HG02588 (cell line): ENCODE measurements at regions not wholly inside any gene's neighbourhood (a gene's known extent, or its start where the extent isn't known, plus 50 kb on each side); places are given as distances from the start of the nearest gene placed in this dataset.

Source experiments
- ATAC-seq: cut with Tn5 transposase; IDR thresholded peaks from one replicate; pipeline ENCODE4 v1.9.1; 2021; ENCODE audit warnings: mild to moderate bottlenecking, moderate library complexity; ENCODE audit not compliant: unreplicated experiment

DNA sequence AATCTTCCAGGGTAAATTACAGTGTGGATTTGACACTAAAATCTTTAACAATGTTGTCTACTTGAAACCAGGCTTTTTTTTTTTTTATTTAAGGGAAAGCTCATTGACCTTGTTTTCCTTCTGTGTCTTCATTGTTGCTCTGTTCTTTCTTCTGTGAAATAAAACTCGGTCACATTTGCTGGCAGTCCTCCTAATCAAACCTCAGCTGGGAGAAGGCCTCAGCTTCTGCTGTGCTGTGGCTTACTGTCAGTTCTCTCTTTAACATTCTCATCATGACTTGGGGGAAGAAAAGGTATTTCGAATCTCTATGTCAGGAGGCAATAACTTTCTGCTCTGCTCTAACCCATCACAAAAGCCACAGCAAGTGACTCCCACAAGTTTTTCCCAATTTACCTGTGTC is 268.9 kb downstream of the ZNF608 start:
- no peak for ATAC-seq

DNA sequence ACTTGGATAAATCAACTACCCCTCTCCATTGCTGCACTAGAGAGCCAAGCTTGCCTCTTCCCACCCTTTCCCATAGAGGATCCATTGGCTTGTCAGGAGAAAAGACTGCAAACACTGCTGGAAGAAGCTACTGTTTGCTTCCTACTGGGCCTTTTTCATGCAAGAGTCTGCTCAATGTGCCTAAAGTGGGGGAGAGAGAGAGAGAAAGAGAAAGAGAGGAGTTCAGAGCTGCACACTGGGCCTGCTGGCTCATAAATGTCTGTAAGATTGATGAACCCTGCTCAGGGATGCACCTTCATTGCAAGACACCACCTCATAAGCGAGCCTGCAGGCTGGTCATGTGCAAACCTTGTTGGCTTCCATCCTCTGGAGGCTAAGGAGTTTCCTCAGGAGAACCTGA is 269.4 kb downstream of the ZNF608 start:
- ATAC-seq, result no peak

DNA sequence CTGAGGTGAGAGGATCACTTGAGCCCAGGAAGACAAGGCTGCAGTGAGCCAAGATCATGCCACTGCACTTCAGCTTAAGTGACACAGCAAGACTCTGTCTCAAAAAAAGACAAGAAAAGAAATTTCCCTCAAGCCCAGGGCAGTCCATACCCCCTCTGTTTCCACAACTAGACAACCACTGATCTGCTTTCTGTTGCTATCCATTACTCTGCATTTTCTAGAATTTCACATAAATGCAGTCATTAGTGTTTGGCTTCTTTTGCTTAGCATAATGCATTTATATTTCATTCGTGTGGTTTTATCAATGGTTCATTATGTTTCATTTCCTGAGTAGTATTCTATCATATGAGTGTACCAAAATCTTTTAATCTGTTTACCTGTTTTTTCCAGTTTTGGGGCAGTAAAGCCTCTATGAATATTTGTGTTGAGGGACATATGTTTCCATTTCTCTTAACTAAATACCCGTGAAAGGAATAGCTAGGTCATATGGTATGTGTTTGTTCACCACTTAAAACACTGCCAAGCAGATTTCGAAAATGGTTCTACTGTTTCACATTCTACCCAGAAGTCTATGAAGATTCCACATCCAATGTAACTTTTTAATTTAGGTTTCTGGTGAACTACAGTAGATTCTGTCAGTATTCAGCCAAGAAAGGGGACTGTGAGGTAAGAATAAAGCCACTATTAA is 271.8 kb downstream of the ZNF608 start:
- no peak for ATAC-seq

DNA sequence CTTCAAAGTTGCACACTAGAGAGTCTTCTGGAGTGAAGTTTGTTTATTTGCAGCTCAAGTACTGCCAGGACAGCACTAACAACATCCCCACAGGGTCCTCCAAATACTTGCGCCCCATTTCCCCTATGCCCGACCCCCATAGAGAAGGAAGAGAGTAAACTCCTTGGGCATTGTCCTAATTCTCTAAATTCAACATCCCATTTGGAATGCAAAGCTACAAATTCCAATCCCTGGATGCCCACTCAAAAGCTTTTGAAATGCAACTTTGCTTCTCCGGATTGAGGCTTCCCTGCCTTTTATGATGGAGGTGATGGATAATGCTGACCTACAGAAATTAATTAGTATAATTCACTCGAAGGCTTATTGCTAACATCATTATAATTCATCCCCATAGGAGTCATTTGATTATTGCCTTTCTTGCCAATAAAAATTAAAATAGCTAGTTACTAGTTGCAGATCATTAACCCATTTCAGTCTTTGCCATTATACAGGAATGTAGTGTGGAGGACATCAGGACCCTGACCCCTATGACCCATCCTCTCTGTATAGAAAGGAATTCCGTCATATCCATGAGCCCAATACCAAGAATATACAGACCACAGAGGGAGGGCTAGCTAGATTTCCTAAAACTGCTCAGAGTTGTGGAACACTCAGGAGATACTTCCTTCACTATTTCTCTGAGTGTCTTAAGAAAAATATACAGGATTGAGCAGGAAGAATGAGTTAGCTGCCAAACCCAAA is 277.6 kb downstream of the ZNF608 start:
- no peak for ATAC-seq

DNA sequence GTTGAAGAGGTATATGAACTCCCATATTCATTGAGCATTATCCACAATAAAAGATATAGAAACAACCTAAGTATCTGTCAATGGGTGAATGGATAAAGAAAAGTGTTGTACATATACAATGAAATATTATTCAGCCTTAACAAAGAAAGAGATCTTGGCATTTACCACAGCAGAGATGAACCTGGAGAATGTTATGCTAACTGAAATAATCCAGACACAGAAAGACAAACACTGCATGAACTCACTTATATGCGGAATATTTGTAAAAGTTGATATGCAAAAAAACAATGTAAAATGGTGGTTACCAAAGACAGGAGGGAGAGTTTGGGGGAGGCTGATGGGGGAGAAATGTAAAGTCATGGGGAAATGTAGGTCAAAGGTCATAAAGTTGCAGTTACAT is 278.7 kb downstream of the ZNF608 start:
- ATAC-seq, result no peak

DNA sequence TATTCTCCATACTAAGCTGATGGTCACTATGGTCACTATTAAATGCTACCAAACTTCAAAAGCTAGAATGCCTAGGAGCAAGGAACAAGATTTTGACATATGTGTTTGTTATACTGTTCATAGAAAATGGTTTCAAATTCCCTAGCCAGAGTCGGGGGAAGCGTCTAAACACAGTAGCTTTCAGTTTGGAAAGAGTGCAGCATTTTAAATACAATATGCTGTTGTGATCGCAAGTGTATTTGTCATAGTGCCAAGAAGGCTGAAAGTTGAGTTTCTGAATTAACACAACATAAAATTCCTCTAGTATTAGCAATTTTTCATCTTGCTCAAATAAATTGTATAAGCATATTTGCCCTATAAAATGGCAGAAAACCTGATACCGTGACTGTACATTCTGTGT is 280.4 kb downstream of the ZNF608 start:
- no peak for ATAC-seq

DNA sequence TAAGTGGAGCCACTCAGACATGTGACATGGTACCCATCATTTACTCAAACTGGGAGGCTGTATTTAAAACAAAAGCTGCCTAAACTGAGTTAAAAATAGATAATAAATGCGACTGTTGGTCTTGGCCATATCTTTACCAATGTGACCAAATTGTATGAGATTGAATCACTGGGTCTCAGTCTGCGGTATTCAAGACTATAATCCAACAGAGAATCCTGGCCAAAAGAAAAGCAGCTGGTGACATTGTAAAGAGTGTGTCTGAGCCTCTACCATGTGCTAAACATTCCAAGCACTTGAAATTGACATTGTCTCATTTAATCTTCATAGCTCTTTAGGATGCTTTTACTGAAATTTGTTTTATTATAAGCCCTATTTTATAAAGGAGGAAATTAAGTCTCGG is 282.6 kb downstream of the ZNF608 start:
- no peak for ATAC-seq

DNA sequence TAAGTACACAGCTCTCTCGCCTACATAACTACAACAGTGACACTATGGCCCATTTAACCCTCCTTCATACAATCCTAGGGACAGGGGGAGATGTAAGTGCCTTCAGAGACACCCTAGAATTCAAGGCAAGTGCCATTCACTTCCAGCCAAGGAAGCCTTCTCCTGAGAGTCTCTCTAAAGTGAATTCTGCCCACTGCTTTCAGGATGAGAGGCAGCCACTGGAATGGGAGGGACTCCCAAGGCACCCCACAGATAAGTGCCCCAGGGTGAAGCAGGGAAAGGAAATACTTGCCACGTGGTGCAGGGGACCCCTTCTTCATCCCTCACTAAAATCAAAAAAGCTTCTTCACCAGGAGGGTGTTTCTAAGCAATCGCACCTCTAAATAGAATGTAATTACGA is 283.7 kb downstream of the ZNF608 start:
- no peak for ATAC-seq

DNA sequence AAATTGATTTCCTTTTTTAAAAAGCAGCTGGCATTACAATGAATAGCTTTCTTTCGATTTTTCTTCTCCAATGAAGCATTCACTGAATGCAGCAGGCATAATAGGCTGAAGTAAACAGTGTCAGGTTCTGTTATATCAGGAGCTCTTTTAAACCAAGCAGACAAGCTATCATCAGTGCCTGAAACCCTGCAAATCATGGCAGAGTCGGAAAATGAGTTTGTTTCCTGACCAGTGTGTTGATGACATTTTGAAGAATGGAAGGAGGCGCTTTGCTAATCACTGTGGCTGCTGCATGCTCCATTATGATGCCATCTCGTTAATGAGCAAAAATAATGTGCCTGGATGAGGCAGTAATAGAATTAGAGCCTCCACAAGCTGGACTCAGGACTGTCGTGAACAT is 284.5 kb downstream of the ZNF608 start:
- no peak for ATAC-seq

DNA sequence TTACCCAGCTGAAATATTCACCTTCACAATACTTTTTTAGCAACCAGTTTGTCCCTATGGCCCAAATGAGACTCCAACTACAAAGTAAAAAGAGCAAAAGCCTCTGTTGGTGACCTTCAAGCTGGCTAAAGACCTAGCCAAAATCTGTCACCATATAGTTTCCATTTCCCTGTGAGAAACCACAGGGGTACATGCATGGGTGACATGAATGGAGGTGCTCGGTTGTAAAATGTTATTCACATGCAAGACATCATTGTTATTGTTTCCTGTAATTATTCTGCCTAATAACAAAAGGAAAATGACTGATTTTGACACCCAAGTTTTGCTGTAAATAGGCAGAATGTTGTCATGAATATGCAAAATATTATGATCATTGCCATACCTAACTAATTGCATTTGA is 285.3 kb downstream of the ZNF608 start:
- no peak for ATAC-seq

DNA sequence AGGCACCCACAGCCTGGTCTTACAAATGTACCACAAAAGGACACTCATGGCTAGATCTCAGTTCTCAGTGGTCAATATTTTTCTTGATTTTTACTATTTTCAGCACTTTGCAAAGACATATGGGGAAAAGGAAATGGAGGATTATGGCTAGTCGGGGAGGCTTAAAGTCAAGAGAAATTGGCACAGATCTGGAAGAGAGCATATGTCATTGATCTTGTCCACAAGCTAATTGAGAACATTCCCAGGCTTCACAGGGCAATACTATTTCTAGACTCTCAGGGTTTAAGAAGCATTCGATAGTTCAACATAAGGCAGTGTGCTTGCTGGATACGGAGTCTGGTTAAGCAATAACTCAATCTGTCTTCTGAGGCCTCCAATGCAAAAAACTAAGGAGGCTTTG is 285.8 kb downstream of the ZNF608 start:
- ATAC-seq, result no peak

DNA sequence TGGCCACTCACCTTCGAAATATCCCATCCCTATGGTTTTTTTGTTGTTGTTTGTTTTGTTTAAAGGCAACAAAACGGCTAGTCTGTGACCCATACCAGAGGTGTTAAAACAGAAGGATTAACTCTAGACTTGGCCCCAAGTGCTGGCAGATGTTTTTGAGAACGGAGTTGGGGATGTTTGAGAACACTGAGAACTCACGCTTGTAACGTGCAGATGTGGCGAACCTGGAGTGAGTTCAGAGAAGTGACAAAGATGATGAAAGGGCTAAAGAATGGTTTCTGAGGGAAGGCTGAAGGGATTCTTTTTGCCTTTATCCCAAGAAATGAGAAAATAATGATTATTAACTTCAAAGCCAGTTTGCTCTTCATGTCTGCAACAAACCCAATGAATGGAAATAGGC is 286.5 kb downstream of the ZNF608 start:
- no peak for ATAC-seq

DNA sequence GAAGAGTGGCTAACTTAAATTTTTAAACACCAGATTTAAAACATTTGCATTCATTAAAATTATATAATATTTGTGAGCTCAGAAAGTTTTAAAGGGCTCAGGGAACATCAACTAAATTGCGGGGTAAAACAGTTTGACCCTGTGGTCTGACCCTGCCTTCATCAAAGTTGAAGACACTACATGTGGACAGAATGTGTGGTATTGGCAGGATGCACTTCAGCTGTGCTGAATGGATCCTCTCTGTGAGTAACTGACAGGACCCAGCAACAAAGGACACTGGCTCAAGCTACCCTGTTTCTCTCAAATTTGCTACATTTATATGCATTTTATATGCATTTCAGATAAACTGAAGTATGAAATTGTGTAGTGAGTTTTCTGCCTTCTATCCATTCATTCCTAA is 288.5 kb downstream of the ZNF608 start:
- ATAC-seq, result no peak

DNA sequence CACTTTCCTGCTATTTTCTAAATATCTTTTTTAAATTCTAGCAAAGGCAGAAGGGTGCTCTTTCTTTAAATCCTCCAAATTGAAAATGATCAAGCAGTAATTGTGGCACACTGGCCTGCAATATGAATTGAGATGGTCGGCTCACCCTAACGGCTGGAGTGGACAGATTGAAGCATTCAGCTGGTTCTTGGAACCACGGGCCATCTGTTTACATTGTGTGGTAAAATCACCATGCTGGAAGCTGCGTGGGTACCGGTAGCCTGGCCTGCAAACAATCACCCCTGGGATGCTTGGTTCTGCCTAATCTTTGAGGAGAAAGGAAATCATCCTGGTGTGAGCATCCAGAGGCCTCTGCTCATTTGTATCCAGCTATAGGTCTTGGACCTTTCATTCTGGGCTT is 289.3 kb downstream of the ZNF608 start:
- no peak for ATAC-seq

DNA sequence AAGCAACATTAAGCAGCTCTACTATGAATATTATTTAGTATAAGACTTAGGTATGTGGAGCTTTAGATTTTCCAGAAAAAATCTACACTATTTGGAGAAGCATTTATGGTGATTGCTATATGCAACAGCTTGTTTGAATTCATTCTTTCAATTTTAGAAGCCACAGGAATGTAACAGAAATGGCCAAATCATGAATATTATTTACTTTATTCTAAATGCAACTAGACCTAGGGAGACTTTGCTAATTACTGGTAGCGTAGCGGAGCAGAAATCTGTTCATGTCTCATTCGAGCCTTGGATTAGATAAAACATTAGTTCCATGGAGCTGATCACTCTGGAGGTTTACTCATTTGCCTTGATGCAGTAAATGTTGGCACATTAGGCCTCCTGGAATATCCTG is 290.2 kb downstream of the ZNF608 start:
- no peak for ATAC-seq

DNA sequence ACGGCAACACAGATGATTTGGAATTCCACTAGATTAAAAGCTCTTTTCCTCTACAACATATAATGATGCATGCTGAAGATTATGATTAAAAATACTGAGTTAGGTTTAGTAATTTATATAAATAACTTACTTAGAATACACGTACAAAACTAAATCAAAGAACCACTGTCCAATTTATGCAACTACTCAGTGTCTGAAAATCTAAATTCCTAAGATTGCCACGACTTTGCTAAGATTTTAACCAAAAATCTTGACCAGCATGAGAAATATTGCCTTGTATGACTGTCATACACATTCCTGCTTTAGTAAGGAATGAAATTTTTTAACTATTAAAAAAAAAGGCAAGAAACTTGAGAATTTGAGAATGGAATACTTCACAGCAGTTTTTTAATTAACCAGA is 292.4 kb downstream of the ZNF608 start:
- ATAC-seq, result no peak

DNA sequence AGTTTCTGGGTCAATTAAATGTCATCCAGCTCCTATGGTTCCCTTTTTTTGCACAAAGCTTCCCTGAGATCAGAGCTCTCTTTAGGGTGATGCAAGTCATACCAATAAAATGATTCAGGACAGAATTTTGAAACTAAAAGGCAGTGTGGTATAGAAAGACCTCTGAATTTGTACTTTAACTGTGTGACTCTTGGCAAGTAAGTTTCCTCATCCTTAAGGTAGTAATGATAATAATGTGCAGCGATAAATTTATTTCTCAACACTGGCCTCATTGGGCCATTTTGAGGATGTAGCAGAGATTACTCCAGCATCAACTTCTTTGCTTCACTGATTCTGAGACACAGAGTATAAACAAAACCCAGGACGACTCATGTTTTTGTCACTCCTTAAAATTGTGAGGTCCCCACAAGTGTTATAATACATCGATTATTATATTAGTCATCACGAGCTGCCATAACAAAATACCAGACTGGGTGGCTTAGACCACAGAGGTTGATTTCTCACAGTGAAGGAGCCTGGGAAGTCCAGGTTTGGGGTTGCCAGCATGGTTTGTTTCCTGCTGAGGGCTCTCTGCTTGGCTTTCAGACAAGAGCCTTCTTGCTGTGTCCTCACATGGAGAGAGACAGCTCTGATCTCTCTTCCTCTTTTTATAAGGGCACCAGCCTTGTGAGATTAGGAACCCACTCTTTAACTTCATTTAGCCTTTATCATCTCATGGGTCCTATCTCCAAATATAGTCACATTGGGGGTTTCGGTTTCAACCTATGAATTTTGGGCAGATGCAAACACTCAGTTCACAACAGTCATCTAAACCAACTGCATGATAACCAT is 293.0 kb downstream of the ZNF608 start:
- peak; percentile 98 for ATAC-seq

DNA sequence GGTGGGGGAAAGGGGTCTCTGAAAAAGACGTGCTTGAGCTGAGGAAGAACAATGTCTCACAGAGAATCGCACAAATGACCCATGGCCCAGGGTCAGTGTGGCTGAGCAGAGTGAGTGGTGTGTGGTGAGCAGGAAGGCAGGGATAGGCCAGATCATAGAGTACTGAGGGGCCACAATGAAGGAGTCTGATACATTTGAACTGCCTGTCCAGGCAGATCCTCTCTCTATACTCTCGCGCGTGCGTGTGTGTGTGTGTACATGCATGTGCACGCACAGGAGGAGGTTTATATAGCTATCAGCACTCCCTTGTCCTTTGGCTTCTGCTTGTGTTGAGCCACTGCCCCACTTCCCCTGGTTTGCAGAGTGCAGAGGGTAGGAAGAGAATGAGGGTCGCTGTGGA is 294.0 kb downstream of the ZNF608 start:
- no peak for ATAC-seq

DNA sequence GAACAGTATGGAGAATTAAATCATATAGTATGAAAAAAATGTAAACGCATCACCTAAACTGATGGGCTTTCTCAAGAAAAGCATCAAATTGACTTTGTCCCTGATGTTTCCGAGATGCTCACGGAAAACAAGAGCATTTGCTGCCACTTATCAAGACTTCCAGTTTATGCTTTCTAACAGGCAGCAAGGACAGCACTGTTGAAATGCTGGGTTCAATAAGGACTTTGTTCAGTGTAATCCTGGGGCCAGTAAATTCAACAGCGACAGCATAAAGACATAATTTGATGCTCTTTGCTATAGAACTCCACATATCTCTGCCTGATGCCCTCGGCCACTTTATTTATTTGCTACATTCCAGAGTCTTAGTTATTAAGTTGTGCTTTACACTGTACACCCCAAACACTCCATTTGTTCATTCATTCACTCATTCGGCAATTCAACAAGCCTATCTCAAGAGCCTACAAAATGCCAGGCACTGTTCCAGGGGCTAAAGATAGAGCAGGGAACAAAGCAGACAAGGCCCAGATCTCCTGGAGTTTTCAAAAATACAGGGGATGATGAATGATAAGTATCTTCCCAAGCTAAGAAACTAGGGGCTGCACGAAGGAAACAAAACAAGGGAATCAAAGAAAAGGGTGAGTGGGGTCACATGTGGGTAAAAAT is 294.6 kb downstream of the ZNF608 start:
- no peak for ATAC-seq

DNA sequence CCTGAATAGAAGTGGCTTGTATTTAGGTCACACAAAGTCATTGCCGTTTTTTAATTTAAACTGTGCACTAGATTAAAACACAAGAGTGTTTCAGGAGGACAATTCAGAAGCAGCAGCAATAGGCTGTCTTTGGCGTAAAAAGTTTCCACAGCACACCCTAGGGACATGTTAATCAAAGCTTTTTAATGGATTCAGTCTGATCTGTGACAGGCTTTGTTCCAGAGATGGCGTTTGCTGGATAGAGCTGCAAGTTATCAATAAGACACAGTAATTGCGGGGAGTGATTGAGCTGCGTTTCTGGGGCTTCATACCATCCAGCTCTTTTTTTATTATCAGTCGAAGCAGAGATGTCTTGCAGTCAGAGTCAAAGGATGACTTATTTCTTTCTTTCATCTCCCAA is 300.3 kb downstream of the ZNF608 start:
- ATAC-seq, result no peak

DNA sequence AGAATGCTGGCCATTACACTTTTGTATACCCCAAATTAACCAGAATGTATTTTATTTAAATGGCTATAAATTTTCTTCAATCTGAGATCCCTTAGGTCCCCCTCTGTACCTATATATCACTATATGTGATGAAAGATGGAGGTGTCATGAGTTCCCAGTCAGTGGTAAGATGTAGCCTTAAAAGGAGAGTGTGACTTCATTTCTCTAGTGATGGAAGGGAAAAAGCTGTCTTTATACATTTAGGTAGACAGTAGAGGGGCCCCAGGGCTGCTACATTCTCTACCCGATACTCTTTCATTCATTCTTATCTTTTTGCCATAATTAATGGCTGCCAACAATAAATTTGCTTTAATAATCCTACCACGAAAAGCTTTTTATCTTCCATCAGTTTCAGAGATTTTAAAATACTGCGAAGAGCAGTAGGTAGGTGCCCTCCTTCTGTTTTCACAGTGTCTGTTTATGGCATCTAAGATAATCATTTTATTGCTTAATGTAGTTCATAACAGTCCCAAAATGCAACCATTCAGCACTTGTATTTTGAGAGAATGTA is 301.3 kb downstream of the ZNF608 start:
- ATAC-seq, result no peak
